ENCODE measurements at regions not wholly inside any gene's neighbourhood (a gene's known extent, or its start where the extent isn't known, plus 50 kb on each side); places are given as distances from the start of the nearest gene placed in this dataset.
A peak's percentile ranks its signal among the peaks of the same experiment; 100 is the strongest.
"Not testable (repeated sequence)": the region's sequence is repeated elsewhere in the genome, so short reads cannot be mapped to it uniquely, and the experiment has no call there.

- H3K4me1 Mint-ChIP-seq: peaks cover 6 to 23% (median 8%) of the 10 kb centered on the region in 4 donors
- H3K9me3 Mint-ChIP-seq, POLR2A ChIA-PET, DNase-seq, H3K4me3 Mint-ChIP-seq, ATAC-seq, H3K27ac Mint-ChIP-seq, H3K27me3 Mint-ChIP-seq: not testable (repeated sequence)
- H3K36me3 Mint-ChIP-seq: peaks cover 0 to 81% (median 11%) of the 10 kb centered on the region in 3 donors
These were observed 78.0 kb upstream of the GARIN1A start for GRCh38 chr7:128594061-128594460.

- H3K4me3 Mint-ChIP-seq, ATAC-seq, H3K9me3 Mint-ChIP-seq, H3K27me3 Mint-ChIP-seq, POLR2A ChIA-PET, DNase-seq: not testable (repeated sequence)
- Mint-ChIP-seq H3K27ac (peak overlapping the region in 6 of 10 donors; percentile 8 to 69 (median 22)), H3K36me3 (peaks cover 0 to 83% (median 13%) of the 10 kb centered on the region in 3 donors), H3K4me1 (peaks cover 13 to 23% (median 14%) of the 10 kb centered on the region in 4 donors)
These were observed 75.6 kb upstream of the GARIN1A start for GRCh38 chr7:128596336-128597128.

DNA sequence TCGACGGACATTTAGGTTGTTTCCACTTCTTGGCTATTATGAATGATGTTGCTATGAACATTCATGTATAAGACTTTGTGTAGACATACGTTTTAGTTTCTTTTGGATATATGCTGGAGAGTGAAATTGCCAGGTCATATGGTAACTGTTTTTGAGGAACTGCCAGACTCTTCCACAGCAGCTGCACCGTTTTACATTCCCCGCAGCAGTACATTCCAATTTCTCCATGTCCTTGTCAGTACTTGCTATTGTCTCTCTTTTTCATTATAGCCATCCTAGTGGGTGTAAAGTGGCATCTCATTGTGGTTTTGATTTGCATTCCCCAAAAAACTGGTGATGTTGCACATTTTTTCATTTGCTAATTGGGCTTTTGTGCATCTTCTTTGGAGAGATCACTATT, 73.1 kb upstream of the GARIN1A start:
- Mint-ChIP-seq H3K36me3 (peaks cover 0 to 76% (median 12%) of the 10 kb centered on the region in 3 donors), H3K27ac (peak overlapping the region in 3 of 10 donors; percentile 14 to 23 (median 22))

DNA sequence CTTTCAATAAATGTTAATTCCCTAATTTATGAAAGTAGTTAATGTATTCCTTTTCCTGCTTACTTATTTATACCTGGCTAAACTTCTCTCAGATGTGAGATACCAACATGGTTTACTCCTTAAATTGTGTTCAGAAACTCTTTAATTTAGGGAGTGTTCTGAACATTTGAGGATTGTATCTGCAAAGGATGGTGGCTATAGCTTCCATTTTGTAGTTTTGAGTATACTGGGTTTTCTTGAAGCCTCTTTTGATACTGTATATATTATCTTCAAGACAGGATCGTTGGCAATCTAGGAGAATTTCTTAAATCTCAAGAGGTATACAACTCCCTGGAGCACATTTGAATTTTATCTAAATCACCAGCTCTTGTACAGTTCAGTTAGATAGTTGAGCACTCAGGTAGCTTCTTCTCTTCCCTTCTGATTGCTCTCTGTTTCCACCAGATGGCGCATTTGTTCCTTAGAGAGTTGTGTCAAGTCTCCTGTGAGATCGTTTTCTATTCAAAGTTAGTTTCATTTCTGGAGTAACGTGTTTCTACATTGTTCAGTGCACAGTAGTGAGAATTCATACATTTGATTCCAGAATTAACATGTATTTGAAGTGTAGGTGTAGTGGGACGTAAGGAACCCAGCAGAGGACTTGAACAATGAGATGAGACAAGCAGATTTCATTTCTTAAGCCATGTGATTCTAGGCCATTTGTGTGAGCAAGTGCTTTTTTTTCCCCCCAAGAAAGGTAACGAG, 63.2 kb upstream of the GARIN1A start:
- H3K27me3 Mint-ChIP-seq, POLR2A ChIA-PET, H3K9me3 Mint-ChIP-seq, H3K4me1 Mint-ChIP-seq: not testable (repeated sequence)
- peak; percentile 97 to 98 for ATAC-seq
- H3K27ac Mint-ChIP-seq: peak overlapping the region; percentile 64 to 95 (median 91)
- DNase-seq: peak in 9 of 10 donors; percentile 27 to 71 (median 55)
- peaks cover 0 to 51% (median 0%) of the 10 kb centered on the region in 3 donors for H3K36me3 Mint-ChIP-seq
- H3K4me3 Mint-ChIP-seq: peak overlapping the region; percentile 58 to 89 (median 85)

More for the DNA sequence above, 73.1 kb upstream of the GARIN1A start:
- not testable (repeated sequence) for H3K4me3 Mint-ChIP-seq, H3K27me3 Mint-ChIP-seq, ATAC-seq, H3K9me3 Mint-ChIP-seq, DNase-seq
- peaks cover 11 to 21% (median 14%) of the 10 kb centered on the region in 4 donors for H3K4me1 Mint-ChIP-seq
- POLR2A ChIA-PET: interaction anchor here (0.7 kb wide), 1 partner anchor 19 kb away, joined by 4 read pairs; no protein-coding TSS in a partner anchor

- POLR2A ChIA-PET, H3K27ac Mint-ChIP-seq, DNase-seq, H3K9me3 Mint-ChIP-seq, H3K4me3 Mint-ChIP-seq, H3K27me3 Mint-ChIP-seq, ATAC-seq, H3K4me1 Mint-ChIP-seq: not testable (repeated sequence)
- H3K36me3 Mint-ChIP-seq: peaks cover 0 to 63% (median 7%) of the 10 kb centered on the region in 3 donors
These were observed 58.7 kb upstream of the GARIN1A start for GRCh38 chr7:128613366-128613765.

GRCh38 chr7:128614812-128615211, 57.3 kb upstream of the GARIN1A start:
- POLR2A ChIA-PET: interaction anchor here (0.6 kb wide), 1 partner anchor 446 kb away, joined by 3 read pairs; no protein-coding TSS in a partner anchor
- ATAC-seq, H3K4me1 Mint-ChIP-seq, H3K9me3 Mint-ChIP-seq, H3K27me3 Mint-ChIP-seq, H3K27ac Mint-ChIP-seq, DNase-seq, H3K4me3 Mint-ChIP-seq: not testable (repeated sequence)
- H3K36me3 Mint-ChIP-seq: peaks cover 0 to 65% (median 7%) of the 10 kb centered on the region in 3 donors

GRCh38 chr7:128616799-128617198, 55.3 kb upstream of the GARIN1A start:
- peaks cover 0 to 81% (median 11%) of the 10 kb centered on the region in 3 donors for H3K36me3 Mint-ChIP-seq
- DNase-seq, POLR2A ChIA-PET, H3K4me1 Mint-ChIP-seq, H3K27me3 Mint-ChIP-seq, ATAC-seq, H3K4me3 Mint-ChIP-seq, H3K9me3 Mint-ChIP-seq, H3K27ac Mint-ChIP-seq: not testable (repeated sequence)
